Lower leg skin (tissue), 3 donors: ENCODE measurements at regions not wholly inside any gene's neighbourhood (a gene's known extent, or its start where the extent isn't known, plus 50 kb on each side); places are given as distances from the start of the nearest gene placed in this dataset.

ENCODE experiments used
- POLR2A ChIP-seq, 2 donors: fragments of 450-650 bp; IDR thresholded peaks; one replicate each; pipeline ENCODE4 v1.6.1; 2016 to 2017; ENCODE audit warnings: antibody characterized with exemption in 2 of 2, mild to moderate bottlenecking in 1 of 2, moderate library complexity in 1 of 2
- TF ChIP-seq, protein P1 (sequence below), 3 donors: fragments of 450-650 bp; IDR thresholded peaks; one replicate each; pipeline ENCODE4 v1.5.1; 2016; ENCODE audit warnings: antibody characterized with exemption in 3 of 3, mild to moderate bottlenecking in 3 of 3, moderate library complexity in 2 of 3

- TF ChIP-seq, protein P1, sequence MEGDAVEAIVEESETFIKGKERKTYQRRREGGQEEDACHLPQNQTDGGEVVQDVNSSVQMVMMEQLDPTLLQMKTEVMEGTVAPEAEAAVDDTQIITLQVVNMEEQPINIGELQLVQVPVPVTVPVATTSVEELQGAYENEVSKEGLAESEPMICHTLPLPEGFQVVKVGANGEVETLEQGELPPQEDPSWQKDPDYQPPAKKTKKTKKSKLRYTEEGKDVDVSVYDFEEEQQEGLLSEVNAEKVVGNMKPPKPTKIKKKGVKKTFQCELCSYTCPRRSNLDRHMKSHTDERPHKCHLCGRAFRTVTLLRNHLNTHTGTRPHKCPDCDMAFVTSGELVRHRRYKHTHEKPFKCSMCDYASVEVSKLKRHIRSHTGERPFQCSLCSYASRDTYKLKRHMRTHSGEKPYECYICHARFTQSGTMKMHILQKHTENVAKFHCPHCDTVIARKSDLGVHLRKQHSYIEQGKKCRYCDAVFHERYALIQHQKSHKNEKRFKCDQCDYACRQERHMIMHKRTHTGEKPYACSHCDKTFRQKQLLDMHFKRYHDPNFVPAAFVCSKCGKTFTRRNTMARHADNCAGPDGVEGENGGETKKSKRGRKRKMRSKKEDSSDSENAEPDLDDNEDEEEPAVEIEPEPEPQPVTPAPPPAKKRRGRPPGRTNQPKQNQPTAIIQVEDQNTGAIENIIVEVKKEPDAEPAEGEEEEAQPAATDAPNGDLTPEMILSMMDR (IDR thresholded peaks at IDR 0.05): no peak
- TF ChIP-seq POLR2A (IDR thresholded peaks at IDR 0.05): no peak
Observed at GRCh38 chr7:131105294-131105798, 222.3 kb upstream of the MKLN1 start.
